Caco-2 (cell line): ENCODE measurements at regions not wholly inside any gene's neighbourhood (a gene's known extent, or its start where the extent isn't known, plus 50 kb on each side); places are given as distances from the start of the nearest gene placed in this dataset.

Experiments
- BruUV-seq: library from RNA; stranded (reverse); fragments of 400-500 nt; replicated peaks from 2 replicates; lab custom pipeline; 2021; lab: Mats Ljungman, UMichigan
- CTCF ChIA-PET: fragments of 300-600 bp; sonication (Branson Sonifier 250); formaldehyde crosslinking; loops from one replicate; lab custom pipeline; 2022; ENCODE audit warnings: antibody characterized with exemption; lab: Charles Lee
- POLR2A ChIA-PET: fragments of 300-600 bp; sonication (Branson Sonifier 250); formaldehyde crosslinking; loops from one replicate; lab custom pipeline; 2022; ENCODE audit warnings: antibody characterized with exemption; lab: Charles Lee
- DNase-seq, 2 experiments: peaks; one replicate each; pipeline versions ENCODE4 v3.0.0 to v3.0.0-alpha.2; 2020 to 2022
- H3K27me3 ChIP-seq: replicated peaks from 2 replicates; pipeline ENCODE4 v1.6.0; 2011; ENCODE audit warnings: low read length; ENCODE audit not compliant: control insufficient read depth, insufficient read depth
- H3K36me3 ChIP-seq: 2 replicates; pipeline ENCODE4 v1.5.1; 2011; ENCODE audit warnings: low read length; ENCODE audit not compliant: control insufficient read depth, insufficient read depth
- H3K4me1 ChIP-seq: fragments of 250-450 bp; sonication (Bioruptor Pico); 2 replicates; pipeline ENCODE4 v1.5.1; 2020; ENCODE audit warnings: mild to moderate bottlenecking
- H3K4me3 ChIP-seq: 2 replicates; pipeline ENCODE4 v1.5.1; 2011; ENCODE audit warnings: low read depth, mild to moderate bottlenecking, control low read depth, low read length
- H3K9me3 ChIP-seq: fragments of 250-450 bp; sonication (Bioruptor Pico); 2 replicates; pipeline ENCODE4 v1.5.1; 2020; ENCODE audit warnings: mild to moderate bottlenecking, moderate library complexity
- H3K27ac Mint-ChIP-seq: one replicate; pipeline ENCODE4 v1.8.0; 2022; ENCODE audit warnings: mixed read lengths; ENCODE audit not compliant: unreplicated experiment
- H3K27me3 Mint-ChIP-seq: one replicate; pipeline ENCODE4 v1.8.0; 2022; ENCODE audit warnings: mixed read lengths; ENCODE audit not compliant: insufficient read depth, unreplicated experiment
- H3K36me3 Mint-ChIP-seq: one replicate; pipeline ENCODE4 v1.8.0; 2022; ENCODE audit warnings: mild to moderate bottlenecking, mixed read lengths; ENCODE audit not compliant: insufficient read depth, unreplicated experiment
- H3K4me1 Mint-ChIP-seq: one replicate; pipeline ENCODE4 v1.8.0; 2022; ENCODE audit warnings: low read depth, mixed read lengths; ENCODE audit not compliant: unreplicated experiment
- H3K4me3 Mint-ChIP-seq: one replicate; pipeline ENCODE4 v1.8.0; 2022; ENCODE audit warnings: mild to moderate bottlenecking, moderate library complexity, mixed read lengths; ENCODE audit not compliant: unreplicated experiment
- H3K9me3 Mint-ChIP-seq: one replicate; pipeline ENCODE4 v1.8.0; 2022; ENCODE audit warnings: mixed read lengths; ENCODE audit not compliant: unreplicated experiment
- intact Hi-C: fragments of 100-400 bp; cut with micrococcal nuclease; formaldehyde crosslinking; loops from one replicate; pipeline ENCODE4 v1.10.0; 2022; ENCODE audit not compliant: unreplicated experiment
- TF ChIP-seq, protein P1 (sequence below), 2 experiments: fragments of 200-600 bp in 1 of 2; IDR thresholded peaks; 1 replicate in 1 of 2; 2 replicates in 1 of 2; pipeline versions ENCODE4 v1.5.1 to v1.8.0; 2011 to 2022; ENCODE audit warnings: antibody characterized with exemption in 1 of 2, control low read depth in 1 of 2, inconsistent platforms in 1 of 2, low read depth in 1 of 2, low read length in 1 of 2, mild to moderate bottlenecking in 1 of 2, moderate library complexity in 1 of 2; ENCODE audit not compliant: insufficient read depth in 1 of 2, severe bottlenecking in 1 of 2, unreplicated experiment in 1 of 2

GRCh38 chr7:72490301-72490700 is 78.2 kb upstream of the CALN1 start:
- H3K4me3 Mint-ChIP-seq: no peak overlapping the region
- intact Hi-C loops: loop anchor here (10.0 kb wide), 1 partner anchor 144 kb away; no protein-coding TSS in a partner anchor
- no peaks in the 10 kb centered on the region for H3K4me1 ChIP-seq
- H3K9me3 Mint-ChIP-seq: peaks cover 7% of the 10 kb centered on the region
- no peaks in the 10 kb centered on the region for H3K27me3 ChIP-seq
- no peak for DNase-seq
- POLR2A ChIA-PET: no interaction called here
- CTCF ChIA-PET: no interaction called here
- H3K9me3 ChIP-seq: no peaks in the 10 kb centered on the region
- no peak overlapping the region for H3K4me3 ChIP-seq
- TF ChIP-seq, protein P1, sequence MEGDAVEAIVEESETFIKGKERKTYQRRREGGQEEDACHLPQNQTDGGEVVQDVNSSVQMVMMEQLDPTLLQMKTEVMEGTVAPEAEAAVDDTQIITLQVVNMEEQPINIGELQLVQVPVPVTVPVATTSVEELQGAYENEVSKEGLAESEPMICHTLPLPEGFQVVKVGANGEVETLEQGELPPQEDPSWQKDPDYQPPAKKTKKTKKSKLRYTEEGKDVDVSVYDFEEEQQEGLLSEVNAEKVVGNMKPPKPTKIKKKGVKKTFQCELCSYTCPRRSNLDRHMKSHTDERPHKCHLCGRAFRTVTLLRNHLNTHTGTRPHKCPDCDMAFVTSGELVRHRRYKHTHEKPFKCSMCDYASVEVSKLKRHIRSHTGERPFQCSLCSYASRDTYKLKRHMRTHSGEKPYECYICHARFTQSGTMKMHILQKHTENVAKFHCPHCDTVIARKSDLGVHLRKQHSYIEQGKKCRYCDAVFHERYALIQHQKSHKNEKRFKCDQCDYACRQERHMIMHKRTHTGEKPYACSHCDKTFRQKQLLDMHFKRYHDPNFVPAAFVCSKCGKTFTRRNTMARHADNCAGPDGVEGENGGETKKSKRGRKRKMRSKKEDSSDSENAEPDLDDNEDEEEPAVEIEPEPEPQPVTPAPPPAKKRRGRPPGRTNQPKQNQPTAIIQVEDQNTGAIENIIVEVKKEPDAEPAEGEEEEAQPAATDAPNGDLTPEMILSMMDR (IDR thresholded peaks at IDR 0.05; ENCODE audit: insufficient read depth in 1 of 2, low read depth in 1 of 2, low read length in 1 of 2, severe bottlenecking in 1 of 2, unreplicated experiment in 1 of 2): no peak
- no peaks in the 10 kb centered on the region for H3K36me3 Mint-ChIP-seq
- no TSS peak for BruUV-seq
- H3K27me3 Mint-ChIP-seq: no peaks in the 10 kb centered on the region
- H3K27ac Mint-ChIP-seq: no peak overlapping the region
- H3K36me3 ChIP-seq: no peaks in the 10 kb centered on the region
- no peaks in the 10 kb centered on the region for H3K4me1 Mint-ChIP-seq

GRCh38 chr7:72481934-72482333 is 69.8 kb upstream of the CALN1 start:
- Histone ChIP-seq H3K9me3 (no peaks in the 10 kb centered on the region), H3K27me3 (no peaks in the 10 kb centered on the region), H3K4me1 (no peaks in the 10 kb centered on the region), H3K4me3 (no peak overlapping the region), H3K36me3 (no peaks in the 10 kb centered on the region)
- CTCF ChIA-PET: no interaction called here
- TF ChIP-seq, protein P1 (IDR thresholded peaks at IDR 0.05; ENCODE audit: insufficient read depth in 1 of 2, low read depth in 1 of 2, low read length in 1 of 2, severe bottlenecking in 1 of 2, unreplicated experiment in 1 of 2): no peak
- intact Hi-C loops: no loop called here
- Mint-ChIP-seq H3K36me3 (no peaks in the 10 kb centered on the region), H3K27me3 (peaks cover 4% of the 10 kb centered on the region), H3K27ac (no peak overlapping the region), H3K4me3 (no peak overlapping the region), H3K9me3 (peaks cover 13% of the 10 kb centered on the region), H3K4me1 (no peaks in the 10 kb centered on the region)
- no peak for DNase-seq
- BruUV-seq: no TSS peak
- POLR2A ChIA-PET: no interaction called here

GRCh38 chr7:72476608-72477305 is 64.6 kb upstream of the CALN1 start:
- no peaks in the 10 kb centered on the region for H3K9me3 ChIP-seq
- H3K36me3 Mint-ChIP-seq: no peaks in the 10 kb centered on the region
- ChIA-PET POLR2A (no interaction called here), CTCF (no interaction called here)
- H3K4me1 Mint-ChIP-seq: no peaks in the 10 kb centered on the region
- no peak overlapping the region for H3K27ac Mint-ChIP-seq
- H3K4me3 ChIP-seq: no peak overlapping the region
- peaks cover 22% of the 10 kb centered on the region for H3K9me3 Mint-ChIP-seq
- no peaks in the 10 kb centered on the region for H3K4me1 ChIP-seq
- no peaks in the 10 kb centered on the region for H3K36me3 ChIP-seq
- peaks cover 9% of the 10 kb centered on the region for H3K27me3 Mint-ChIP-seq
- no peaks in the 10 kb centered on the region for H3K27me3 ChIP-seq
- no peak overlapping the region for H3K4me3 Mint-ChIP-seq
- intact Hi-C loops: no loop called here
- DNase-seq: no peak
- BruUV-seq: no TSS peak
- TF ChIP-seq, protein P1 (IDR thresholded peaks at IDR 0.05; ENCODE audit: insufficient read depth in 1 of 2, low read depth in 1 of 2, low read length in 1 of 2, severe bottlenecking in 1 of 2, unreplicated experiment in 1 of 2): no peak
